A673 (cell line): ENCODE measurements at regions not wholly inside any gene's neighbourhood (a gene's known extent, or its start where the extent isn't known, plus 50 kb on each side); places are given as distances from the start of the nearest gene placed in this dataset.

Experiments
- BruUV-seq: library from RNA; stranded (reverse); fragments of 400-500 nt; replicated peaks from 2 replicates; lab custom pipeline; 2021; lab: Mats Ljungman, UMichigan
- CTCF ChIA-PET: fragments of 300-600 bp; sonication (Branson Sonifier 250); formaldehyde crosslinking; loops from one replicate; lab custom pipeline; 2022; ENCODE audit warnings: antibody characterized with exemption; lab: Charles Lee
- POLR2A ChIA-PET: fragments of 300-600 bp; sonication (Branson Sonifier 250); formaldehyde crosslinking; loops from one replicate; lab custom pipeline; 2022; ENCODE audit warnings: antibody characterized with exemption; ENCODE audit not compliant: low non-redundant PET; lab: Charles Lee
- DNase-seq: peaks from one replicate; pipeline ENCODE4 v3.0.0-alpha.2; 2015; ENCODE audit warnings: low spot score
- H3K27ac ChIP-seq: fragments of 200-600 bp; sonication (generic); 2 replicates; pipeline ENCODE4 v1.5.1; 2016; ENCODE audit warnings: mixed run types, low read depth, mild to moderate bottlenecking, mixed read lengths, antibody characterized with exemption, low read length; ENCODE audit not compliant: poor library complexity, severe bottlenecking
- H3K27me3 ChIP-seq: fragments of 200-600 bp; sonication (generic); replicated peaks from 2 replicates; pipeline ENCODE4 v1.6.1; 2017; ENCODE audit warnings: mixed run types, low read depth, mild to moderate bottlenecking, mixed read lengths, antibody characterized with exemption, low read length; ENCODE audit not compliant: insufficient read depth, poor library complexity
- H3K36me3 ChIP-seq: fragments of 200-600 bp; sonication (generic); 2 replicates; pipeline ENCODE4 v1.6.1; 2016; ENCODE audit warnings: mixed run types, mild to moderate bottlenecking, mixed read lengths, antibody characterized with exemption, low read length; ENCODE audit not compliant: insufficient read depth, poor library complexity, severe bottlenecking
- H3K4me1 ChIP-seq: fragments of 200-600 bp; sonication (generic); 2 replicates; pipeline ENCODE4 v1.6.1; 2017; ENCODE audit warnings: mixed run types, mild to moderate bottlenecking, mixed read lengths, antibody characterized with exemption, low read length; ENCODE audit not compliant: insufficient read depth, poor library complexity, severe bottlenecking
- H3K4me3 ChIP-seq: fragments of 200-600 bp; sonication (generic); 2 replicates; pipeline ENCODE4 v1.5.1; 2016; ENCODE audit warnings: low read depth, mixed run types, mild to moderate bottlenecking, mixed read lengths, low read length; ENCODE audit not compliant: poor library complexity, severe bottlenecking
- H3K9me3 ChIP-seq: fragments of 200-600 bp; sonication (generic); 2 replicates; pipeline ENCODE4 v1.6.1; 2016; ENCODE audit warnings: mixed run types, low read depth, mild to moderate bottlenecking, mixed read lengths, antibody characterized with exemption, low read length; ENCODE audit not compliant: poor library complexity, severe bottlenecking
- EZH2 ChIP-seq: fragments of 200-600 bp; sonication (generic); IDR thresholded peaks from 2 replicates; pipeline ENCODE4 v1.6.1; 2017; ENCODE audit warnings: borderline replicate concordance, low read depth, mild to moderate bottlenecking, mixed read lengths, antibody characterized with exemption, low read length; ENCODE audit not compliant: poor library complexity, severe bottlenecking
- intact Hi-C: fragments of 100-400 bp; cut with micrococcal nuclease; formaldehyde crosslinking; loops from one replicate; pipeline ENCODE4 v1.10.0; 2022; ENCODE audit not compliant: unreplicated experiment
- TF ChIP-seq, protein P1 (sequence below): fragments of 300-800, 200-600 bp; sonication (generic); conservative IDR thresholded peaks from 2 replicates; pipeline ENCODE4 v1.5.1; 2017; ENCODE audit warnings: low read depth, mild to moderate bottlenecking, antibody characterized with exemption, low read length, moderate library complexity, mixed read lengths

DNA sequence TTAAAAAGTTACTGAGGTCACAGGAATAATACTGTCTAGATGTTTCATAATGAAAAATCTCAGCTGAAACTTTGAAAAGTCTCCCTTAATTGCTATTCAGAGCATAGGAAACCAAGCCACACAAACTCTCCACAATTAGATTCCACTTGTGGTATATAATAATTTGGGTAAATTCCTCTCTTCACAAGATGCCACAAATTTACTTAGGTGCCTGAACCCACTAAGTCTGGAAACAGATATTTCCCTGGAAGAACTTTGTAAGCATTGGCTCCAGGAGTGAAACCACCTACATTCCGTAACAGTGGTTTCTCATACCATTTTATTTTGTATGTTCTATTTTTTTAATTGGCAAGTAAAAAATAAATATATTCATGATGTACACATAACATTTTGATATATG lies 493.4 kb downstream of the SEMA3D start:
- H3K27ac ChIP-seq: no peak overlapping the region
- BruUV-seq: no TSS peak
- CTCF ChIA-PET: no interaction called here
- H3K36me3 ChIP-seq: no peaks in the 10 kb centered on the region
- no peaks in the 10 kb centered on the region for H3K27me3 ChIP-seq
- H3K4me3 ChIP-seq: no peak overlapping the region
- no peaks in the 10 kb centered on the region for H3K4me1 ChIP-seq
- no peak for DNase-seq
- intact Hi-C loops: no loop called here
- TF ChIP-seq EZH2: no peak
- TF ChIP-seq, protein P1, sequence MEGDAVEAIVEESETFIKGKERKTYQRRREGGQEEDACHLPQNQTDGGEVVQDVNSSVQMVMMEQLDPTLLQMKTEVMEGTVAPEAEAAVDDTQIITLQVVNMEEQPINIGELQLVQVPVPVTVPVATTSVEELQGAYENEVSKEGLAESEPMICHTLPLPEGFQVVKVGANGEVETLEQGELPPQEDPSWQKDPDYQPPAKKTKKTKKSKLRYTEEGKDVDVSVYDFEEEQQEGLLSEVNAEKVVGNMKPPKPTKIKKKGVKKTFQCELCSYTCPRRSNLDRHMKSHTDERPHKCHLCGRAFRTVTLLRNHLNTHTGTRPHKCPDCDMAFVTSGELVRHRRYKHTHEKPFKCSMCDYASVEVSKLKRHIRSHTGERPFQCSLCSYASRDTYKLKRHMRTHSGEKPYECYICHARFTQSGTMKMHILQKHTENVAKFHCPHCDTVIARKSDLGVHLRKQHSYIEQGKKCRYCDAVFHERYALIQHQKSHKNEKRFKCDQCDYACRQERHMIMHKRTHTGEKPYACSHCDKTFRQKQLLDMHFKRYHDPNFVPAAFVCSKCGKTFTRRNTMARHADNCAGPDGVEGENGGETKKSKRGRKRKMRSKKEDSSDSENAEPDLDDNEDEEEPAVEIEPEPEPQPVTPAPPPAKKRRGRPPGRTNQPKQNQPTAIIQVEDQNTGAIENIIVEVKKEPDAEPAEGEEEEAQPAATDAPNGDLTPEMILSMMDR: no peak
- POLR2A ChIA-PET: no interaction called here
- peaks cover 13% of the 10 kb centered on the region for H3K9me3 ChIP-seq

DNA sequence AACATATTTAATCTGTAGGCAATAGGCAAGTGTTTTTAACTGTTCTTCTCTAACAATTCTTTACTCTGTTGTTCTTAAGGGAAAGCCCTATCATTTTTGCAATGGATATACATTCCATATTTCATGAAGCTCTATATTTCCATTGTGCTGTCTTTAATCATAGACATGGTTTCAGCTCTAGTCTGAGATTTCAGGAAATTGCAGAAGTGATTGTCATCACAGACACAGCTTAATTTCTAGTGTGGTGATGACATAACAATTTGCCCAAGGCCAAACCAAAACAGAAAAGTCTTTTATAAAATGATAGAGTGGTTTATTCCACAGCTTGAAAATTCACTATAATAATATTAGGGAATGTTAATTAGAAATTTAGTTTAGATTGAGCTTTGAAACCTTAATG lies 494.1 kb upstream of the SEMA3A start:
- CTCF ChIA-PET: no interaction called here
- Histone ChIP-seq H3K36me3 (no peaks in the 10 kb centered on the region), H3K9me3 (no peaks in the 10 kb centered on the region), H3K4me3 (no peak overlapping the region), H3K4me1 (no peaks in the 10 kb centered on the region), H3K27me3 (no peaks in the 10 kb centered on the region), H3K27ac (no peak overlapping the region)
- BruUV-seq: no TSS peak
- POLR2A ChIA-PET: no interaction called here
- intact Hi-C loops: no loop called here
- TF ChIP-seq EZH2: no peak
- TF ChIP-seq, protein P1: no peak
- peak; percentile 15 for DNase-seq

DNA sequence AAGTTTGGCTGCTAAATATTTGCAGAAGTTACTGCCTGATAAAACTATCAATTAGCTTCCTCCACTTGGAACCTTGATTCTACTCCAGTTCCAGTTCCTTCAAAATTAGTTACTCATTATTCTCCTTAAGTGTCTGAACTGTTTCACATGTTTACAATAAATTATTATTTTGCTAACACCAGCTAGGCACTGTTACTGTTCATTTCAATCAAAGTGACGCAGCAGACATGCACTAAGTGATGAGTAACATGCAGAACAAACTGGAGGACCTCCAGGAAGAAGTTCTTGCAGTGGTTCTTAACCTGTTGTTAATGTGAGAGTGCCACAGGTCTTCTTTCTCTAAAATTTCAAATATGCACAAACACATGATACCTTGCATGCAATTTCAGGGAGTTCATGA lies 491.8 kb upstream of the SEMA3A start:
- no peak overlapping the region for H3K27ac ChIP-seq
- no peak for TF ChIP-seq EZH2
- TF ChIP-seq, protein P1: no peak
- no peaks in the 10 kb centered on the region for H3K4me1 ChIP-seq
- ChIA-PET POLR2A (no interaction called here), CTCF (no interaction called here)
- no TSS peak for BruUV-seq
- intact Hi-C loops: no loop called here
- no peak for DNase-seq
- no peaks in the 10 kb centered on the region for H3K27me3 ChIP-seq
- no peaks in the 10 kb centered on the region for H3K9me3 ChIP-seq
- no peaks in the 10 kb centered on the region for H3K36me3 ChIP-seq
- no peak overlapping the region for H3K4me3 ChIP-seq
